ENCODE measurements at regions not wholly inside any gene's neighbourhood (a gene's known extent, or its start where the extent isn't known, plus 50 kb on each side); places are given as distances from the start of the nearest gene placed in this dataset.

GRCh38 chr4:157840648-157841047 is 332.2 kb downstream of the GASK1B start:
- FAIRE-seq, result peak; percentile 11

GRCh38 chr4:157840034-157840433 is 332.8 kb downstream of the GASK1B start:
- DNase-seq (ENCODE audit: insufficient read length, low spot score), result no peak
- TF ChIP-seq, protein P1, sequence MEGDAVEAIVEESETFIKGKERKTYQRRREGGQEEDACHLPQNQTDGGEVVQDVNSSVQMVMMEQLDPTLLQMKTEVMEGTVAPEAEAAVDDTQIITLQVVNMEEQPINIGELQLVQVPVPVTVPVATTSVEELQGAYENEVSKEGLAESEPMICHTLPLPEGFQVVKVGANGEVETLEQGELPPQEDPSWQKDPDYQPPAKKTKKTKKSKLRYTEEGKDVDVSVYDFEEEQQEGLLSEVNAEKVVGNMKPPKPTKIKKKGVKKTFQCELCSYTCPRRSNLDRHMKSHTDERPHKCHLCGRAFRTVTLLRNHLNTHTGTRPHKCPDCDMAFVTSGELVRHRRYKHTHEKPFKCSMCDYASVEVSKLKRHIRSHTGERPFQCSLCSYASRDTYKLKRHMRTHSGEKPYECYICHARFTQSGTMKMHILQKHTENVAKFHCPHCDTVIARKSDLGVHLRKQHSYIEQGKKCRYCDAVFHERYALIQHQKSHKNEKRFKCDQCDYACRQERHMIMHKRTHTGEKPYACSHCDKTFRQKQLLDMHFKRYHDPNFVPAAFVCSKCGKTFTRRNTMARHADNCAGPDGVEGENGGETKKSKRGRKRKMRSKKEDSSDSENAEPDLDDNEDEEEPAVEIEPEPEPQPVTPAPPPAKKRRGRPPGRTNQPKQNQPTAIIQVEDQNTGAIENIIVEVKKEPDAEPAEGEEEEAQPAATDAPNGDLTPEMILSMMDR (IDR thresholded peaks at IDR 0.05; ENCODE audit: insufficient read depth, missing control alignments), result no peak
- FAIRE-seq, result peak; percentile 63

More at GRCh38 chr4:157840648-157841047, 332.2 kb downstream of the GASK1B start:
- TF ChIP-seq, protein P1 (IDR thresholded peaks at IDR 0.05; ENCODE audit: insufficient read depth, missing control alignments), result no peak
- no peak for DNase-seq (ENCODE audit: insufficient read length, low spot score)

DNA sequence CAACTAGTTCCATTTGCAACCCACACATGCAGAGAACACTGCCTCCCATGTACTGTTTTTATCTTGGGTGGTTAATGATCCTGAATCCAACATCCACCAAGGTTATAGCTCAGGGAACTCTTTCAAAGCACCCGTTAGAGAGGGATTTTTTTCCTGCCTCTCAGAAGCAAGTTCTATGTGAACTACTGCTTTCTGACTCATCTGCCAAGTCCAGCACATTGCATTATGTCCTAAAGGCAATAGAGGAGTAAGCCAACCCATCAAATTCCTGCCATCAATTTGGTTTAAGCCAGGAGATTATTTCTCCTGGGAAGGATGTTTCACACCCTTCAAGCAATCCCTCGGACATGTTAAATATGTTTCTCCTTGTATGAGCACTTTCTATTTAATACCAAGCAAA is 334.5 kb downstream of the GASK1B start:
- TF ChIP-seq, protein P1 (IDR thresholded peaks at IDR 0.05; ENCODE audit: insufficient read depth, missing control alignments), result no peak

GRCh38 chr4:157837071-157837703 is 335.6 kb downstream of the GASK1B start:
- FAIRE-seq (no peak), DNase-seq (ENCODE audit: insufficient read length, low spot score) (no peak)
- TF ChIP-seq, protein P1 (IDR thresholded peaks at IDR 0.05; ENCODE audit: insufficient read depth, missing control alignments), result no peak

More for the DNA sequence above, 334.5 kb downstream of the GASK1B start:
- FAIRE-seq (no peak), DNase-seq (ENCODE audit: insufficient read length, low spot score) (no peak)

DNA sequence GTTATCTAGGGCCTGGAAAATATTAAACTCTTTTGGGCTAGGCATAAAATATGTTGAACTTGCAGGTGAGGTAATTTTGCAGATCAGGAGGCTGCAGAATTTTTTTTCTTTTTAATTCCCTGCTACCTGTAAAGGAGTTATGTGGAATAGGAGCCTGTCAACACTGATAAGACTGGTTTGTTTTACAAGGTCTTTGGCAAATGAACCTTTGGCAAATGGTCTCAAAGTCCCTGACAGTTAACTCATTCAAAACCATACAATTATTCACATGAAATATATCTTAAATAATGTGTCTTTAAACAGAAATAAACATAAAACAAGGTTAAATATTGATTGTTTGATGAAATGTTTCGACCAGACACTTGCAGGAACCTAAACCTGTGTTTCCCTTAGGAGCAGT is 340.2 kb downstream of the GASK1B start:
- FAIRE-seq (no peak), DNase-seq (ENCODE audit: insufficient read length, low spot score) (no peak)
- TF ChIP-seq, protein P1 (IDR thresholded peaks at IDR 0.05; ENCODE audit: insufficient read depth, missing control alignments), result no peak

GRCh38 chr4:157824021-157824420 is 348.8 kb downstream of the GASK1B start:
- no peak for DNase-seq (ENCODE audit: insufficient read length, low spot score)
- TF ChIP-seq, protein P1 (IDR thresholded peaks at IDR 0.05; ENCODE audit: insufficient read depth, missing control alignments), result no peak
- FAIRE-seq, result no peak

- FAIRE-seq, result no peak
- TF ChIP-seq, protein P1 (IDR thresholded peaks at IDR 0.05; ENCODE audit: insufficient read depth, missing control alignments), result no peak
These were observed 351.0 kb downstream of the GASK1B start for GRCh38 chr4:157821814-157822213.

More at GRCh38 chr4:157821814-157822213, 351.0 kb downstream of the GASK1B start:
- DNase-seq (ENCODE audit: insufficient read length, low spot score), result no peak
